Vagina (tissue), 2 donors: ENCODE measurements at regions not wholly inside any gene's neighbourhood (a gene's known extent, or its start where the extent isn't known, plus 50 kb on each side); places are given as distances from the start of the nearest gene placed in this dataset.
"Not testable (repeated sequence)": the region's sequence is repeated elsewhere in the genome, so short reads cannot be mapped to it uniquely, and the experiment has no call there.

Experiments
- CTCF ChIP-seq, 3 experiments: fragments of 450-650 bp in 2 of 3; fragments of 200-600 bp in 1 of 3; sonication (generic) in 1 of 3; IDR thresholded peaks; one replicate each; pipeline ENCODE4 v1.5.1; 2017 to 2019; ENCODE audit warnings: antibody characterized with exemption in 3 of 3, mild to moderate bottlenecking in 2 of 3, moderate library complexity in 2 of 3
- POLR2A ChIP-seq, 2 donors: fragments of 450-650 bp; IDR thresholded peaks; one replicate each; pipeline ENCODE4 v1.6.1; 2017; ENCODE audit warnings: antibody characterized with exemption in 2 of 2, mild to moderate bottlenecking in 2 of 2, moderate library complexity in 2 of 2

GRCh38 chr15:34527641-34528040 lies 55.8 kb downstream of the GOLGA8B start:
- not testable (repeated sequence) for TF ChIP-seq CTCF, POLR2A (IDR thresholded peaks at IDR 0.05)
